Sigmoid colon (tissue), 4 donors: ENCODE measurements at regions not wholly inside any gene's neighbourhood (a gene's known extent, or its start where the extent isn't known, plus 50 kb on each side); places are given as distances from the start of the nearest gene placed in this dataset.

Source experiments
- CTCF ChIP-seq, 4 experiments: fragments of 450-650 bp in 3 of 4; fragments of 200-600 bp in 1 of 4; IDR thresholded peaks; one replicate each; pipeline ENCODE4 v1.5.1; 2016 to 2019; ENCODE audit warnings: antibody characterized with exemption in 4 of 4, mild to moderate bottlenecking in 3 of 4, moderate library complexity in 2 of 4
- EP300 ChIP-seq, 4 donors: sonication (generic); formaldehyde crosslinking; IDR thresholded peaks; one replicate each; pipeline ENCODE4 v1.6.1; 2017; ENCODE audit warnings: antibody characterized with exemption in 4 of 4
- POLR2A ChIP-seq, 2 donors: fragments of 450-650 bp; IDR thresholded peaks; one replicate each; pipeline ENCODE4 v1.6.1; 2016; ENCODE audit warnings: antibody characterized with exemption in 2 of 2, mild to moderate bottlenecking in 2 of 2, moderate library complexity in 2 of 2
- POLR2AphosphoS5 ChIP-seq, 4 donors: sonication (generic); formaldehyde crosslinking; IDR thresholded peaks; one replicate each; pipeline ENCODE4 v1.6.1; 2017; ENCODE audit warnings: antibody characterized with exemption in 4 of 4

GRCh38 chr5:1699394-1699793 is 100.2 kb downstream of the MRPL36 start:
- no peak for TF ChIP-seq CTCF (IDR thresholded peaks at IDR 0.05)
- TF ChIP-seq POLR2AphosphoS5 (IDR thresholded peaks at IDR 0.05) = no peak
- no peak for TF ChIP-seq POLR2A (IDR thresholded peaks at IDR 0.05)
- TF ChIP-seq EP300 (IDR thresholded peaks at IDR 0.05) = no peak
